ENCODE measurements at regions not wholly inside any gene's neighbourhood (a gene's known extent, or its start where the extent isn't known, plus 50 kb on each side); places are given as distances from the start of the nearest gene placed in this dataset.

GRCh38 chr11:33989461-33989860 is 62.1 kb upstream of the CAPRIN1 start:
- H3K4me1 ChIP-seq: peaks cover 3% of the 10 kb centered on the region
- Mint-ChIP-seq H3K36me3 (no peaks in the 10 kb centered on the region), H3K9me3 (peaks cover 4% of the 10 kb centered on the region), H3K4me3 (no peak overlapping the region), H3K27me3 (ENCODE audit: insufficient read depth, low read depth) (peaks cover 2% of the 10 kb centered on the region), H3K4me1 (peaks cover 5% of the 10 kb centered on the region), H3K27ac (no peak overlapping the region)
- H3K79me2 ChIP-seq (ENCODE audit: low read depth): no peaks in the 10 kb centered on the region
- no peaks in the 10 kb centered on the region for H4K20me1 ChIP-seq (ENCODE audit: low read depth)
- no peaks in the 10 kb centered on the region for H3F3A ChIP-seq (ENCODE audit: low read depth)
- H3K9me3 ChIP-seq (ENCODE audit: low read depth): no peaks in the 10 kb centered on the region
- no peak for DNase-seq (ENCODE audit: low spot score)
- no peak overlapping the region for H2AFZ ChIP-seq (replicated peaks)
- H3K4me3 ChIP-seq: no peak overlapping the region
- no peaks in the 10 kb centered on the region for H3K36me3 ChIP-seq
- TF ChIP-seq, protein P1, sequence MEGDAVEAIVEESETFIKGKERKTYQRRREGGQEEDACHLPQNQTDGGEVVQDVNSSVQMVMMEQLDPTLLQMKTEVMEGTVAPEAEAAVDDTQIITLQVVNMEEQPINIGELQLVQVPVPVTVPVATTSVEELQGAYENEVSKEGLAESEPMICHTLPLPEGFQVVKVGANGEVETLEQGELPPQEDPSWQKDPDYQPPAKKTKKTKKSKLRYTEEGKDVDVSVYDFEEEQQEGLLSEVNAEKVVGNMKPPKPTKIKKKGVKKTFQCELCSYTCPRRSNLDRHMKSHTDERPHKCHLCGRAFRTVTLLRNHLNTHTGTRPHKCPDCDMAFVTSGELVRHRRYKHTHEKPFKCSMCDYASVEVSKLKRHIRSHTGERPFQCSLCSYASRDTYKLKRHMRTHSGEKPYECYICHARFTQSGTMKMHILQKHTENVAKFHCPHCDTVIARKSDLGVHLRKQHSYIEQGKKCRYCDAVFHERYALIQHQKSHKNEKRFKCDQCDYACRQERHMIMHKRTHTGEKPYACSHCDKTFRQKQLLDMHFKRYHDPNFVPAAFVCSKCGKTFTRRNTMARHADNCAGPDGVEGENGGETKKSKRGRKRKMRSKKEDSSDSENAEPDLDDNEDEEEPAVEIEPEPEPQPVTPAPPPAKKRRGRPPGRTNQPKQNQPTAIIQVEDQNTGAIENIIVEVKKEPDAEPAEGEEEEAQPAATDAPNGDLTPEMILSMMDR (IDR thresholded peaks at IDR 0.05): no peak
- TF ChIP-seq EZH2phosphoT487 (IDR thresholded peaks at IDR 0.05) (no peak), EZH2 (IDR thresholded peaks at IDR 0.05) (no peak)
- H3K27me3 ChIP-seq: no peaks in the 10 kb centered on the region
- no peak overlapping the region for H3K9ac ChIP-seq
- H3K4me2 ChIP-seq: no peak overlapping the region
- H3K27ac ChIP-seq: no peak overlapping the region

GRCh38 chr11:33988586-33989370 is 62.8 kb upstream of the CAPRIN1 start:
- no peaks in the 10 kb centered on the region for H3F3A ChIP-seq (ENCODE audit: low read depth)
- no peaks in the 10 kb centered on the region for H3K9me3 ChIP-seq (ENCODE audit: low read depth)
- Mint-ChIP-seq H3K4me1 (peaks cover 5% of the 10 kb centered on the region), H3K27ac (no peak overlapping the region), H3K4me3 (no peak overlapping the region), H3K9me3 (peaks cover 4% of the 10 kb centered on the region), H3K36me3 (no peaks in the 10 kb centered on the region), H3K27me3 (ENCODE audit: insufficient read depth, low read depth) (peaks cover 3% of the 10 kb centered on the region)
- no peak overlapping the region for H3K4me3 ChIP-seq
- no peak overlapping the region for H3K27ac ChIP-seq
- H4K20me1 ChIP-seq (ENCODE audit: low read depth): no peaks in the 10 kb centered on the region
- TF ChIP-seq EZH2 (IDR thresholded peaks at IDR 0.05) (no peak), EZH2phosphoT487 (IDR thresholded peaks at IDR 0.05) (no peak)
- TF ChIP-seq, protein P1 (IDR thresholded peaks at IDR 0.05): no peak
- peaks cover 3% of the 10 kb centered on the region for H3K4me1 ChIP-seq
- DNase-seq (ENCODE audit: low spot score): no peak
- H3K9ac ChIP-seq: no peak overlapping the region
- H3K27me3 ChIP-seq: no peaks in the 10 kb centered on the region
- no peaks in the 10 kb centered on the region for H3K36me3 ChIP-seq
- no peak overlapping the region for H3K4me2 ChIP-seq
- no peak overlapping the region for H2AFZ ChIP-seq (replicated peaks)
- no peaks in the 10 kb centered on the region for H3K79me2 ChIP-seq (ENCODE audit: low read depth)

DNA sequence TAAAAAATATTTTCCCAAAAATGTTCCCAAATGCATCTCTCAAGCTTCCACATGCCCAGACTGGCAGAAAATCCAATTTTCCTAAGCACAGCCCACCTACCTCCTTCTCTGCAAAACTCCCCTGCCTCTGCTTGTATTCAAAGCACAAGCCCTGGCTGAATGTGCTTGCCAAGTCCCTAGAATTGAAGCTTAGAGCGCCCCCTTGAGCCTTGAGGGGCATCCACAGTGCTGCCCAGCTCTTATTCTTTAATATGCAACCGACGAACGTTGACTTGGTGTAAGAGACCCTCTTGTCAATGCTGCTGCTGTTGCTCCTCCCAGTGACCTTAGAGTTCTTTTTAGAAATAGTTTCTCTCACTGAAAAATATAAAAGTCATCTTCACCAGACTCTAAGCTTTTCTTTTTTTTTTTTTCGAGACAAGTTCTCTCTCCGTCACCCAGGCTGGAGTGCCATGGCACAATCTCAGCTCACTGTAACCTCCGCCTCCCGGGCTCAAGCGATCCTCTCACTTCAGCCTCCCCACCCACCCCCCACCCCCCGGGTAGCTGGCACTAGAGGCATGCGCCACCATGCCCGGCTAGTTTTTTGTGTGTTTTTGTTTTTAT is 63.5 kb upstream of the CAPRIN1 start:
- H3K27ac ChIP-seq: no peak overlapping the region
- no peaks in the 10 kb centered on the region for H3F3A ChIP-seq (ENCODE audit: low read depth)
- Mint-ChIP-seq H3K4me1 (peaks cover 5% of the 10 kb centered on the region), H3K4me3 (no peak overlapping the region), H3K27me3 (ENCODE audit: insufficient read depth, low read depth) (peaks cover 5% of the 10 kb centered on the region), H3K36me3 (no peaks in the 10 kb centered on the region), H3K9me3 (peaks cover 2% of the 10 kb centered on the region), H3K27ac (no peak overlapping the region)
- H2AFZ ChIP-seq (replicated peaks): no peak overlapping the region
- no peaks in the 10 kb centered on the region for H3K36me3 ChIP-seq
- no peak overlapping the region for H3K4me2 ChIP-seq
- peaks cover 3% of the 10 kb centered on the region for H3K4me1 ChIP-seq
- no peak overlapping the region for H3K9ac ChIP-seq
- DNase-seq (ENCODE audit: low spot score): peak; percentile 92
- no peaks in the 10 kb centered on the region for H4K20me1 ChIP-seq (ENCODE audit: low read depth)
- TF ChIP-seq, protein P1 (IDR thresholded peaks at IDR 0.05): peak; percentile 80
- no peak for TF ChIP-seq EZH2 (IDR thresholded peaks at IDR 0.05)
- H3K79me2 ChIP-seq (ENCODE audit: low read depth): no peaks in the 10 kb centered on the region
- H3K4me3 ChIP-seq: no peak overlapping the region
- H3K9me3 ChIP-seq (ENCODE audit: low read depth): no peaks in the 10 kb centered on the region
- no peaks in the 10 kb centered on the region for H3K27me3 ChIP-seq
